H9 (cell line): ENCODE measurements at regions not wholly inside any gene's neighbourhood (a gene's known extent, or its start where the extent isn't known, plus 50 kb on each side); places are given as distances from the start of the nearest gene placed in this dataset.
A peak's percentile ranks its signal among the peaks of the same experiment; 100 is the strongest.

Experiments
- DNase-seq: peaks from one replicate; pipeline ENCODE4 v3.0.0-alpha.2; 2017
- H2AFZ ChIP-seq: one replicate; pipeline ENCODE4 v1.6.1; 2013; ENCODE audit warnings: mild to moderate bottlenecking, low read length, control low read depth, moderate library complexity
- H2AK5ac ChIP-seq: 2 replicates; pipeline ENCODE4 v1.6.1; 2013; ENCODE audit warnings: low read length, control low read depth, mixed read lengths; ENCODE audit not compliant: insufficient read length
- H2BK120ac ChIP-seq: one replicate; pipeline ENCODE4 v1.6.1; 2013; ENCODE audit warnings: low read depth, mild to moderate bottlenecking, low read length, control low read depth, inconsistent platforms; ENCODE audit not compliant: poor library complexity, severe bottlenecking
- H2BK12ac ChIP-seq: 2 replicates; pipeline ENCODE4 v1.6.1; 2013; ENCODE audit warnings: low read length, control low read depth, mixed read lengths, low read depth; ENCODE audit not compliant: insufficient read length
- H2BK15ac ChIP-seq: 2 replicates; pipeline ENCODE4 v1.6.1; 2013; ENCODE audit warnings: low read depth, low read length, control low read depth
- H2BK20ac ChIP-seq: one replicate; pipeline ENCODE4 v1.6.1; 2013; ENCODE audit warnings: low read depth, mild to moderate bottlenecking, low read length, control low read depth, inconsistent platforms; ENCODE audit not compliant: poor library complexity, severe bottlenecking
- H2BK5ac ChIP-seq: 2 replicates; pipeline ENCODE4 v1.6.1; 2013; ENCODE audit warnings: low read length, control low read depth, mixed read lengths; ENCODE audit not compliant: insufficient read length
- H3K14ac ChIP-seq: 2 replicates; pipeline ENCODE4 v1.6.1; 2013; ENCODE audit warnings: low read length, control low read depth; ENCODE audit not compliant: insufficient read depth
- H3K18ac ChIP-seq: 2 replicates; pipeline ENCODE4 v1.6.1; 2013; ENCODE audit warnings: low read depth, mild to moderate bottlenecking, mixed read lengths, low read length, control low read depth; ENCODE audit not compliant: insufficient read length
- H3K23ac ChIP-seq: 2 replicates; pipeline ENCODE4 v1.6.1; 2013; ENCODE audit warnings: low read length, control low read depth, mixed read lengths, low read depth; ENCODE audit not compliant: insufficient read length
- H3K23me2 ChIP-seq: 2 replicates; pipeline ENCODE4 v1.6.1; 2013; ENCODE audit warnings: low read depth, mild to moderate bottlenecking, mixed read lengths, low read length, control low read depth; ENCODE audit not compliant: insufficient read length, poor library complexity, severe bottlenecking
- H3K27ac ChIP-seq: 2 replicates; pipeline ENCODE4 v1.5.1; 2013; ENCODE audit warnings: low read length, control low read depth, mixed read lengths, low read depth; ENCODE audit not compliant: insufficient read length
- H3K27me3 ChIP-seq: 2 replicates; pipeline ENCODE4 v1.6.1; 2013; ENCODE audit warnings: low read length, control low read depth, inconsistent platforms; ENCODE audit not compliant: insufficient read depth
- H3K4ac ChIP-seq: 2 replicates; pipeline ENCODE4 v1.6.1; 2013; ENCODE audit warnings: low read depth, mild to moderate bottlenecking, control low read depth, inconsistent platforms, low read length, moderate library complexity
- H3K4me1 ChIP-seq: 2 replicates; pipeline ENCODE4 v1.6.1; 2013; ENCODE audit warnings: low read length, control low read depth, inconsistent platforms; ENCODE audit not compliant: insufficient read depth
- H3K4me2 ChIP-seq: 2 replicates; pipeline ENCODE4 v1.6.1; 2013; ENCODE audit warnings: low read length, control low read depth, mixed read lengths; ENCODE audit not compliant: insufficient read length, insufficient read depth
- H3K56ac ChIP-seq: 2 replicates; pipeline ENCODE4 v1.6.1; 2013; ENCODE audit warnings: low read depth, mild to moderate bottlenecking, mixed read lengths, low read length, control low read depth; ENCODE audit not compliant: insufficient read length
- H3K79me1 ChIP-seq: 2 replicates; pipeline ENCODE4 v1.6.1; 2013; ENCODE audit warnings: low read depth, mild to moderate bottlenecking, moderate library complexity, low read length, control low read depth, inconsistent platforms; ENCODE audit not compliant: insufficient read depth, poor library complexity, severe bottlenecking
- H3K79me2 ChIP-seq: 2 replicates; pipeline ENCODE4 v1.6.1; 2013; ENCODE audit warnings: low read length, control low read depth, inconsistent platforms; ENCODE audit not compliant: insufficient read depth
- H3K9ac ChIP-seq: 2 replicates; pipeline ENCODE4 v1.6.1; 2013; ENCODE audit warnings: low read length, control low read depth, mixed read lengths; ENCODE audit not compliant: insufficient read length; ENCODE audit errors: extremely low read depth
- H3K9me3 ChIP-seq: one replicate; pipeline ENCODE4 v1.6.1; 2013; ENCODE audit warnings: low read depth, low read length, inconsistent platforms; ENCODE audit not compliant: control insufficient read depth
- H3T11ph ChIP-seq: one replicate; pipeline ENCODE4 v1.6.1; 2013; ENCODE audit warnings: mild to moderate bottlenecking, low read length, control low read depth, inconsistent platforms
- H4K20me1 ChIP-seq: one replicate; pipeline ENCODE4 v1.6.1; 2013; ENCODE audit not compliant: control insufficient read depth, insufficient read length, insufficient read depth
- H4K5ac ChIP-seq: 2 replicates; pipeline ENCODE4 v1.6.1; 2013; ENCODE audit warnings: low read depth, mild to moderate bottlenecking, mixed read lengths, low read length, control low read depth; ENCODE audit not compliant: insufficient read length
- H4K8ac ChIP-seq: replicated peaks from 2 replicates; pipeline ENCODE4 v1.6.1; 2013; ENCODE audit warnings: low read length, control low read depth, mixed read lengths, low read depth; ENCODE audit not compliant: insufficient read length
- H4K91ac ChIP-seq: 2 replicates; pipeline ENCODE4 v1.6.1; 2013; ENCODE audit warnings: low read depth, mild to moderate bottlenecking, moderate library complexity, mixed read lengths, low read length, control low read depth; ENCODE audit not compliant: insufficient read length
- H3K27ac Mint-ChIP-seq, 3 experiments: 2 replicates in 2 of 3; 3 replicates in 1 of 3; pipeline ENCODE4 v1.8.0; 2020 to 2021; ENCODE audit warnings: mixed read lengths in 3 of 3, mild to moderate bottlenecking in 1 of 3, moderate library complexity in 1 of 3
- H3K27me3 Mint-ChIP-seq: 2 replicates; pipeline ENCODE4 v1.8.0; 2021; ENCODE audit warnings: low read depth, mild to moderate bottlenecking, moderate library complexity, mixed read lengths
- H3K36me3 Mint-ChIP-seq, 3 experiments: 2 replicates in 2 of 3; 3 replicates in 1 of 3; pipeline ENCODE4 v1.8.0; 2020 to 2021; ENCODE audit warnings: low read depth in 3 of 3, mixed read lengths in 3 of 3; ENCODE audit not compliant: insufficient read depth in 1 of 3
- H3K4me1 Mint-ChIP-seq, 2 experiments: 2 replicates each; pipeline ENCODE4 v1.8.0; 2020; ENCODE audit warnings: mixed read lengths in 2 of 2
- H3K4me3 Mint-ChIP-seq, 2 experiments: 2 replicates in 1 of 2; 3 replicates in 1 of 2; pipeline ENCODE4 v1.8.0; 2020 to 2021; ENCODE audit warnings: mild to moderate bottlenecking in 2 of 2, mixed read lengths in 2 of 2, moderate library complexity in 1 of 2
- H3K9me3 Mint-ChIP-seq, 2 experiments: 2 replicates in 1 of 2; 3 replicates in 1 of 2; pipeline ENCODE4 v1.8.0; 2020; ENCODE audit warnings: mild to moderate bottlenecking in 2 of 2, mixed read lengths in 2 of 2, moderate library complexity in 1 of 2
- CTCF ChIP-seq: fragments of 200-600 bp; sonication (generic); conservative IDR thresholded peaks from 3 replicates; pipeline ENCODE4 v1.8.0; 2021; ENCODE audit warnings: antibody characterized with exemption, mild to moderate bottlenecking
- WGBS: extraction: QIAGEN DNeasy Blood & Tissue Kit; methylation state at CpG from one replicate; pipeline ENCODE4 v1.1.7; 2013; ENCODE audit warnings: missing lambda C conversion rate, low lambda C conversion rate, mixed read lengths; ENCODE audit not compliant: insufficient read length; ENCODE audit errors: extremely low coverage; 5-methylcytosine and 5-hydroxymethylcytosine counted together

GRCh38 chr4:12507868-12508481, 976.2 kb downstream of the RAB28 start:
- H2BK5ac ChIP-seq = no peak overlapping the region
- H3K79me1 ChIP-seq = no peaks in the 10 kb centered on the region
- H2AK5ac ChIP-seq = no peak overlapping the region
- Mint-ChIP-seq H3K9me3 (peaks cover 3 to 4% of the 10 kb centered on the region in 2 experiments; a peak in 4 of 5 replicates), H3K36me3 (peaks cover 0 to 6% (median 3%) of the 10 kb centered on the region in 3 experiments; a peak in 2 of 7 replicates), H3K4me1 (peaks cover 7 to 10% of the 10 kb centered on the region in 2 experiments), H3K27ac (peak overlapping the region in 1 of 3 experiments; percentile 14; a peak in 1 of 7 replicates), H3K27me3 (no peaks in the 10 kb centered on the region), H3K4me3 (no peak overlapping the region)
- no peak overlapping the region for H2BK20ac ChIP-seq
- H4K5ac ChIP-seq = no peak overlapping the region
- no peak overlapping the region for H2AFZ ChIP-seq
- no peak overlapping the region for H2BK12ac ChIP-seq
- H3K79me2 ChIP-seq = no peaks in the 10 kb centered on the region
- no peaks in the 10 kb centered on the region for H3K9me3 ChIP-seq
- H3K23ac ChIP-seq = no peak overlapping the region
- WGBS = no CpG with 5 or more reads among the region's 2 CpGs
- no peak overlapping the region for H3K56ac ChIP-seq
- no peak overlapping the region for H3K27ac ChIP-seq
- H3K9ac ChIP-seq = no peak overlapping the region
- no peaks in the 10 kb centered on the region for H4K20me1 ChIP-seq
- H3K4ac ChIP-seq = no peak overlapping the region
- H4K91ac ChIP-seq = no peak overlapping the region
- no peak overlapping the region for H2BK15ac ChIP-seq
- H3K18ac ChIP-seq = no peak overlapping the region
- H3K4me2 ChIP-seq = no peak overlapping the region
- no peaks in the 10 kb centered on the region for H3K23me2 ChIP-seq
- no peak for DNase-seq
- no peak overlapping the region for H2BK120ac ChIP-seq
- no peak overlapping the region for H4K8ac ChIP-seq
- no peaks in the 10 kb centered on the region for H3K27me3 ChIP-seq
- H3K14ac ChIP-seq = no peak overlapping the region
- H3K4me1 ChIP-seq = no peaks in the 10 kb centered on the region
- no peak overlapping the region for H3T11ph ChIP-seq
- TF ChIP-seq CTCF = no peak
